H1 (cell line): ENCODE measurements at regions not wholly inside any gene's neighbourhood (a gene's known extent, or its start where the extent isn't known, plus 50 kb on each side); places are given as distances from the start of the nearest gene placed in this dataset.

ENCODE experiments used
- CTCF ChIA-PET: fragments of 300-600 bp; sonication (Branson Sonifier 250); formaldehyde crosslinking; loops from one replicate; lab custom pipeline; 2021; ENCODE audit not compliant: partially characterized antibody; lab: Charles Lee
- POLR2A ChIA-PET: fragments of 300-600 bp; sonication (Branson Sonifier 250); formaldehyde crosslinking; loops from one replicate; lab custom pipeline; 2021; ENCODE audit warnings: inconsistent platforms; ENCODE audit not compliant: partially characterized antibody; lab: Charles Lee
- DNase-seq, 2 experiments: peaks; one replicate each; pipeline versions ENCODE4 v3.0.0 to v3.0.0-alpha.2; 2010 to 2022; ENCODE audit warnings: low spot score in 2 of 2, low read depth in 1 of 2, mixed read lengths in 1 of 2
- FAIRE-seq: peaks from 2 replicates; lab custom pipeline; 2011; peaks lifted over from hg19 to GRCh38; lab: Jason Lieb, UNC
- H2AFZ ChIP-seq: 2 replicates; pipeline ENCODE4 v1.8.1; 2012; ENCODE audit warnings: low read length, inconsistent platforms
- H2AK5ac ChIP-seq: 2 replicates; pipeline ENCODE4 v1.6.1; 2013; ENCODE audit warnings: low read depth, low read length
- H2BK120ac ChIP-seq: replicated peaks from 2 replicates; pipeline ENCODE3; 2013; ENCODE audit warnings: low read depth, low read length, inconsistent platforms
- H2BK12ac ChIP-seq: 2 replicates; pipeline ENCODE4 v1.6.1; 2013; ENCODE audit warnings: low read depth, low read length
- H2BK15ac ChIP-seq: 2 replicates; pipeline ENCODE4 v1.6.1; 2013; ENCODE audit warnings: low read length
- H2BK20ac ChIP-seq: 2 replicates; pipeline ENCODE4 v1.6.1; 2013; ENCODE audit warnings: low read length
- H2BK5ac ChIP-seq: 2 replicates; pipeline ENCODE4 v1.6.1; 2013; ENCODE audit warnings: low read depth, low read length
- H3K14ac ChIP-seq: 2 replicates; pipeline ENCODE4 v1.6.1; 2013; ENCODE audit warnings: inconsistent platforms; ENCODE audit not compliant: insufficient read length
- H3K18ac ChIP-seq: 2 replicates; pipeline ENCODE4 v1.6.1; 2013; ENCODE audit warnings: low read length; ENCODE audit errors: extremely low read depth
- H3K23ac ChIP-seq: 2 replicates; pipeline ENCODE4 v1.6.1; 2013; ENCODE audit warnings: inconsistent platforms; ENCODE audit not compliant: insufficient read length
- H3K23me2 ChIP-seq: 2 replicates; pipeline ENCODE4 v1.6.1; 2013; ENCODE audit warnings: low read depth, low read length
- H3K27ac ChIP-seq: 2 replicates; pipeline ENCODE4 v1.6.1; 2011; ENCODE audit warnings: low read depth, low read length, inconsistent platforms
- H3K27me3 ChIP-seq, 4 experiments: replicated peaks in 1 of 4; 1 replicate in 1 of 4; 2 replicates in 3 of 4; pipeline versions ENCODE4 v1.6.1 to v1.8.1; 2011 to 2013; ENCODE audit warnings: low read length in 3 of 4, mild to moderate bottlenecking in 3 of 4, inconsistent platforms in 2 of 4, mixed read lengths in 2 of 4, moderate library complexity in 1 of 4; ENCODE audit not compliant: control insufficient read depth in 3 of 4, insufficient read depth in 3 of 4; ENCODE audit errors: extremely low read depth in 1 of 4
- H3K36me3 ChIP-seq, 4 experiments: 2 replicates each; pipeline versions ENCODE4 v1.6.1 to v1.8.1; 2011 to 2013; ENCODE audit warnings: mild to moderate bottlenecking in 4 of 4, low read length in 3 of 4, moderate library complexity in 2 of 4, control low read depth in 1 of 4, inconsistent platforms in 1 of 4; ENCODE audit not compliant: insufficient read depth in 4 of 4, control insufficient read depth in 2 of 4
- H3K4ac ChIP-seq: replicated peaks from 2 replicates; pipeline ENCODE3; 2013; ENCODE audit warnings: low read length, low read depth, mixed read lengths, inconsistent platforms; ENCODE audit not compliant: insufficient read length
- H3K4me1 ChIP-seq, 4 experiments: replicated peaks in 1 of 4; 1 replicate in 1 of 4; 2 replicates in 3 of 4; pipeline versions ENCODE4 v1.6.1 to v1.8.1; 2011 to 2013; ENCODE audit warnings: low read length in 3 of 4, inconsistent platforms in 2 of 4, mixed read lengths in 1 of 4; ENCODE audit not compliant: insufficient read depth in 4 of 4, control insufficient read depth in 3 of 4
- H3K4me2 ChIP-seq, 2 experiments: 2 replicates each; pipeline versions ENCODE4 v1.6.1 to v1.8.1; 2011 to 2013; ENCODE audit warnings: low read depth in 2 of 2, low read length in 2 of 2, control low read depth in 1 of 2, inconsistent platforms in 1 of 2, mild to moderate bottlenecking in 1 of 2; ENCODE audit not compliant: insufficient read depth in 1 of 2
- H3K4me3 ChIP-seq, 4 experiments: fragments of 200-600, 300-600 bp in 1 of 4; sonication (generic), shearing (Covaris generic), sonication (Bioruptor Twin) in 1 of 4; 2 replicates each; pipeline versions ENCODE4 v1.5.1 to v1.8.1; 2011 to 2016; ENCODE audit warnings: low read length in 4 of 4, low read depth in 3 of 4, control low read depth in 2 of 4, inconsistent platforms in 2 of 4, mild to moderate bottlenecking in 2 of 4, mixed read lengths in 1 of 4, moderate library complexity in 1 of 4; ENCODE audit not compliant: insufficient read depth in 2 of 4; ENCODE audit errors: extremely low read depth in 1 of 4
- H3K56ac ChIP-seq: replicated peaks from 2 replicates; pipeline ENCODE3; 2013; ENCODE audit warnings: low read depth, mild to moderate bottlenecking, mixed read lengths, low read length, inconsistent platforms; ENCODE audit not compliant: insufficient read length
- H3K79me1 ChIP-seq: 2 replicates; pipeline ENCODE4 v1.6.1; 2013; ENCODE audit warnings: low read depth, low read length, control low read depth
- H3K79me2 ChIP-seq, 2 experiments: 2 replicates each; pipeline versions ENCODE4 v1.6.1 to v1.8.1; 2012 to 2013; ENCODE audit warnings: low read length in 2 of 2, mild to moderate bottlenecking in 2 of 2, inconsistent platforms in 1 of 2; ENCODE audit not compliant: insufficient read depth in 2 of 2, control insufficient read depth in 1 of 2
- H3K9ac ChIP-seq, 4 experiments: replicated peaks in 1 of 4; 1 replicate in 1 of 4; 2 replicates in 3 of 4; pipeline versions ENCODE4 v1.6.1 to v1.8.1; 2011 to 2013; ENCODE audit warnings: low read depth in 3 of 4, low read length in 3 of 4, control low read depth in 2 of 4, mild to moderate bottlenecking in 2 of 4, moderate library complexity in 2 of 4, inconsistent platforms in 1 of 4; ENCODE audit errors: extremely low read depth in 1 of 4
- H3K9me3 ChIP-seq, 2 experiments: 2 replicates each; pipeline versions ENCODE4 v1.6.1 to v1.8.1; 2012 to 2013; ENCODE audit warnings: mild to moderate bottlenecking in 2 of 2, moderate library complexity in 2 of 2, control low read depth in 1 of 2, inconsistent platforms in 1 of 2, low read depth in 1 of 2, low read length in 1 of 2, mixed read lengths in 1 of 2; ENCODE audit not compliant: insufficient read depth in 2 of 2
- H4K20me1 ChIP-seq, 2 experiments: replicated peaks in 1 of 2; 2 replicates each; pipeline versions ENCODE3 to v1.8.1; 2011 to 2013; ENCODE audit warnings: inconsistent platforms in 2 of 2, low read length in 2 of 2, mild to moderate bottlenecking in 1 of 2; ENCODE audit not compliant: insufficient read depth in 2 of 2, control insufficient read depth in 1 of 2
- H4K5ac ChIP-seq: 2 replicates; pipeline ENCODE4 v1.6.1; 2013; ENCODE audit warnings: low read length, low read depth, mixed read lengths, inconsistent platforms; ENCODE audit not compliant: insufficient read length
- H4K8ac ChIP-seq: 2 replicates; pipeline ENCODE4 v1.8.0; 2013; ENCODE audit warnings: mild to moderate bottlenecking, moderate library complexity, low read length, inconsistent platforms; ENCODE audit not compliant: insufficient read depth; ENCODE audit errors: extremely low read depth
- H4K91ac ChIP-seq: replicated peaks from 2 replicates; pipeline ENCODE3; 2013; ENCODE audit warnings: low read length, mixed read lengths, inconsistent platforms; ENCODE audit not compliant: insufficient read length
- CBX8 ChIP-seq: fragments of 300-800, 300-1000 bp; sonication (generic); IDR thresholded peaks from 2 replicates; pipeline ENCODE4 v1.7.1; 2016; ENCODE audit warnings: low read depth, low read length, borderline replicate concordance
- CHD1 ChIP-seq: IDR thresholded peaks from 2 replicates; pipeline ENCODE4 v1.6.1; 2012; ENCODE audit warnings: low read depth, low read length, improper control_type of control experiment
- CTBP2 ChIP-seq: IDR thresholded peaks from 2 replicates; pipeline ENCODE4 v1.7.0; 2011; ENCODE audit warnings: borderline replicate concordance, mild to moderate bottlenecking, moderate library complexity, mixed read lengths, low read length; ENCODE audit not compliant: insufficient read depth, insufficient read length
- JUN ChIP-seq: IDR thresholded peaks from 2 replicates; pipeline ENCODE4 v1.6.1; 2011; ENCODE audit warnings: low read depth, mild to moderate bottlenecking, improper control_type of control experiment, low read length
- JUND ChIP-seq: IDR thresholded peaks from 2 replicates; pipeline ENCODE4 v1.6.1; 2011; ENCODE audit warnings: mild to moderate bottlenecking, improper control_type of control experiment, low read length
- KDM5A ChIP-seq: fragments of 200-600 bp; IDR thresholded peaks from 2 replicates; pipeline ENCODE4 v1.7.1; 2012; ENCODE audit warnings: mild to moderate bottlenecking, low read length, inconsistent platforms, mixed read lengths
- MAFK ChIP-seq: IDR thresholded peaks from 2 replicates; pipeline ENCODE4 v1.6.1; 2012; ENCODE audit warnings: low read depth, mild to moderate bottlenecking, improper control_type of control experiment, low read length
- POLR2A ChIP-seq, 2 experiments: IDR thresholded peaks; 1 replicate in 1 of 2; 2 replicates in 1 of 2; pipeline ENCODE4 v1.6.1; 2011; ENCODE audit warnings: low read depth in 2 of 2, low read length in 2 of 2, mild to moderate bottlenecking in 2 of 2; ENCODE audit errors: control extremely low read depth in 1 of 2
- POLR2AphosphoS5 ChIP-seq: IDR thresholded peaks from 2 replicates; pipeline ENCODE4 v1.6.1; 2011; ENCODE audit warnings: low read depth, low read length
- SRF ChIP-seq: IDR thresholded peaks from 2 replicates; pipeline ENCODE4 v1.6.1; 2011; ENCODE audit warnings: mild to moderate bottlenecking, low read depth, low read length, moderate library complexity
- SUZ12 ChIP-seq: fragments of 200-600 bp; sonication (generic); IDR thresholded peaks from 2 replicates; pipeline ENCODE4 v1.6.1; 2012; ENCODE audit warnings: mild to moderate bottlenecking, inconsistent platforms, low read length, moderate library complexity, mixed read lengths
- TCF12 ChIP-seq: IDR thresholded peaks from 2 replicates; pipeline ENCODE4 v1.6.1; 2011; ENCODE audit warnings: low read depth, mild to moderate bottlenecking, low read length
- WGBS, 2 experiments: shearing (Covaris generic) in 1 of 2; methylation state at CpG; one replicate each; pipeline versions ENCODE4 v1.1.6 to v1.1.7; 2013 to 2015; ENCODE audit warnings: low lambda C conversion rate in 2 of 2, mixed read lengths in 2 of 2, inconsistent platforms in 1 of 2, low coverage in 1 of 2, missing lambda C conversion rate in 1 of 2; ENCODE audit not compliant: insufficient replicate concordance in 2 of 2, insufficient coverage in 1 of 2, insufficient read length in 1 of 2; ENCODE audit errors: extremely low coverage in 1 of 2, missing lambda C conversion rate in 1 of 2; 5-methylcytosine and 5-hydroxymethylcytosine counted together
- TF ChIP-seq, protein P1 (sequence below): IDR thresholded peaks from 2 replicates; pipeline ENCODE4 v1.6.1; 2011; ENCODE audit warnings: low read length, improper control_type of control experiment

DNA sequence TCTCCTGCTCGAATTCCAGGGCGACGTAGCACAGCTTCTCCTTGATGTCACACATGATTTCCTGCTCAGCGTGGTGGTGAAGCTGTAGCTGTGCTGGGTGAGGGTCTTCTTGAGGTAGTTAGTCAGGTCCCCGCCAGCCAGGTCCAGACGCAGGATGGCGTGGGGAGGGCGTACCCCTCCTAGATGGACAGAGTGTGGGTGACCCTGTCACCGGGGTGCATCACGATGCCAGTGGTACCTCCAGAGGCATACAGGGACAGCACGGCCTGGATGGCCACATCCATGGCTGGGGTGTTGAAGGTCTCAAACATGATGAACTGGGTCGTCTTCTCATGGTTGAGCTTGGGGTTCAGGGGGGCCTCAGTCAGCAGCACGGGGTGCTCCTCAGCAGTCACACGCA is 110.2 kb upstream of the CNR1 start:
- H4K20me1 ChIP-seq: no peaks in the 10 kb centered on the region
- no peaks in the 10 kb centered on the region for H3K79me2 ChIP-seq
- no peak for DNase-seq
- ChIA-PET POLR2A (no interaction called here), CTCF (no interaction called here)
- H4K5ac ChIP-seq: no peak overlapping the region
- no peak overlapping the region for H3K4ac ChIP-seq
- H2BK20ac ChIP-seq: no peak overlapping the region
- no peaks in the 10 kb centered on the region for H3K4me1 ChIP-seq
- H4K8ac ChIP-seq: no peak overlapping the region; the same call in 1 of the 2 replicates
- H3K18ac ChIP-seq: no peak overlapping the region
- H3K36me3 ChIP-seq: no peaks in the 10 kb centered on the region
- no peak for FAIRE-seq
- no peak overlapping the region for H3K4me3 ChIP-seq
- no peak overlapping the region for H4K91ac ChIP-seq
- H2BK120ac ChIP-seq: no peak overlapping the region
- H3K23ac ChIP-seq: no peak overlapping the region
- H3K27me3 ChIP-seq: no peaks in the 10 kb centered on the region
- no peak overlapping the region for H3K27ac ChIP-seq
- H3K4me2 ChIP-seq: no peak overlapping the region
- no peaks in the 10 kb centered on the region for H3K23me2 ChIP-seq
- H3K9me3 ChIP-seq: peaks cover 3 to 4% of the 10 kb centered on the region in 2 experiments; a peak in 2 of 4 replicates
- no peaks in the 10 kb centered on the region for H3K79me1 ChIP-seq
- H3K56ac ChIP-seq: no peak overlapping the region
- H2BK5ac ChIP-seq: no peak overlapping the region
- no peak overlapping the region for H2AK5ac ChIP-seq
- H3K14ac ChIP-seq: no peak overlapping the region
- H2BK15ac ChIP-seq: no peak overlapping the region
- no peak overlapping the region for H2BK12ac ChIP-seq
- 95% methylated on average over 13 of the region's 14 CpGs; no CpG with 5 or more reads in 1 of the 2 experiments for WGBS, 2 experiments
- H3K9ac ChIP-seq: no peak overlapping the region
- H2AFZ ChIP-seq: no peak overlapping the region
- TF ChIP-seq MAFK: no peak
- TF ChIP-seq CTBP2: no peak
- TF ChIP-seq JUN: no peak
- TF ChIP-seq JUND: no peak
- TF ChIP-seq POLR2AphosphoS5: no peak
- TF ChIP-seq SRF: no peak
- no peak for TF ChIP-seq POLR2A (IDR thresholded peaks at IDR 0.05; ENCODE audit: control extremely low read depth in 1 of 2, low read depth in 2 of 2, low read length in 2 of 2)
- TF ChIP-seq TCF12: no peak
- no peak for TF ChIP-seq KDM5A
- TF ChIP-seq SUZ12: no peak
- TF ChIP-seq CHD1: no peak
- TF ChIP-seq, protein P1, sequence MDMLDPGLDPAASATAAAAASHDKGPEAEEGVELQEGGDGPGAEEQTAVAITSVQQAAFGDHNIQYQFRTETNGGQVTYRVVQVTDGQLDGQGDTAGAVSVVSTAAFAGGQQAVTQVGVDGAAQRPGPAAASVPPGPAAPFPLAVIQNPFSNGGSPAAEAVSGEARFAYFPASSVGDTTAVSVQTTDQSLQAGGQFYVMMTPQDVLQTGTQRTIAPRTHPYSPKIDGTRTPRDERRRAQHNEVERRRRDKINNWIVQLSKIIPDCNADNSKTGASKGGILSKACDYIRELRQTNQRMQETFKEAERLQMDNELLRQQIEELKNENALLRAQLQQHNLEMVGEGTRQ: no peak
- TF ChIP-seq CBX8: no peak
